H9 (cell line): ENCODE measurements at regions not wholly inside any gene's neighbourhood (a gene's known extent, or its start where the extent isn't known, plus 50 kb on each side); places are given as distances from the start of the nearest gene placed in this dataset.

ENCODE experiments used
- DNase-seq: peaks from one replicate; pipeline ENCODE4 v3.0.0-alpha.2; 2017
- H2AFZ ChIP-seq: one replicate; pipeline ENCODE4 v1.6.1; 2013; ENCODE audit warnings: mild to moderate bottlenecking, low read length, control low read depth, moderate library complexity
- H2AK5ac ChIP-seq: 2 replicates; pipeline ENCODE4 v1.6.1; 2013; ENCODE audit warnings: low read length, control low read depth, mixed read lengths; ENCODE audit not compliant: insufficient read length
- H2BK120ac ChIP-seq: one replicate; pipeline ENCODE4 v1.6.1; 2013; ENCODE audit warnings: low read depth, mild to moderate bottlenecking, low read length, control low read depth, inconsistent platforms; ENCODE audit not compliant: poor library complexity, severe bottlenecking
- H2BK12ac ChIP-seq: 2 replicates; pipeline ENCODE4 v1.6.1; 2013; ENCODE audit warnings: low read length, control low read depth, mixed read lengths, low read depth; ENCODE audit not compliant: insufficient read length
- H2BK15ac ChIP-seq: 2 replicates; pipeline ENCODE4 v1.6.1; 2013; ENCODE audit warnings: low read depth, low read length, control low read depth
- H2BK20ac ChIP-seq: one replicate; pipeline ENCODE4 v1.6.1; 2013; ENCODE audit warnings: low read depth, mild to moderate bottlenecking, low read length, control low read depth, inconsistent platforms; ENCODE audit not compliant: poor library complexity, severe bottlenecking
- H2BK5ac ChIP-seq: 2 replicates; pipeline ENCODE4 v1.6.1; 2013; ENCODE audit warnings: low read length, control low read depth, mixed read lengths; ENCODE audit not compliant: insufficient read length
- H3K14ac ChIP-seq: 2 replicates; pipeline ENCODE4 v1.6.1; 2013; ENCODE audit warnings: low read length, control low read depth; ENCODE audit not compliant: insufficient read depth
- H3K18ac ChIP-seq: 2 replicates; pipeline ENCODE4 v1.6.1; 2013; ENCODE audit warnings: low read depth, mild to moderate bottlenecking, mixed read lengths, low read length, control low read depth; ENCODE audit not compliant: insufficient read length
- H3K23ac ChIP-seq: 2 replicates; pipeline ENCODE4 v1.6.1; 2013; ENCODE audit warnings: low read length, control low read depth, mixed read lengths, low read depth; ENCODE audit not compliant: insufficient read length
- H3K23me2 ChIP-seq: 2 replicates; pipeline ENCODE4 v1.6.1; 2013; ENCODE audit warnings: low read depth, mild to moderate bottlenecking, mixed read lengths, low read length, control low read depth; ENCODE audit not compliant: insufficient read length, poor library complexity, severe bottlenecking
- H3K27ac ChIP-seq: 2 replicates; pipeline ENCODE4 v1.5.1; 2013; ENCODE audit warnings: low read length, control low read depth, mixed read lengths, low read depth; ENCODE audit not compliant: insufficient read length
- H3K27me3 ChIP-seq: 2 replicates; pipeline ENCODE4 v1.6.1; 2013; ENCODE audit warnings: low read length, control low read depth, inconsistent platforms; ENCODE audit not compliant: insufficient read depth
- H3K4ac ChIP-seq: 2 replicates; pipeline ENCODE4 v1.6.1; 2013; ENCODE audit warnings: low read depth, mild to moderate bottlenecking, control low read depth, inconsistent platforms, low read length, moderate library complexity
- H3K4me1 ChIP-seq: 2 replicates; pipeline ENCODE4 v1.6.1; 2013; ENCODE audit warnings: low read length, control low read depth, inconsistent platforms; ENCODE audit not compliant: insufficient read depth
- H3K4me2 ChIP-seq: 2 replicates; pipeline ENCODE4 v1.6.1; 2013; ENCODE audit warnings: low read length, control low read depth, mixed read lengths; ENCODE audit not compliant: insufficient read length, insufficient read depth
- H3K56ac ChIP-seq: 2 replicates; pipeline ENCODE4 v1.6.1; 2013; ENCODE audit warnings: low read depth, mild to moderate bottlenecking, mixed read lengths, low read length, control low read depth; ENCODE audit not compliant: insufficient read length
- H3K79me1 ChIP-seq: 2 replicates; pipeline ENCODE4 v1.6.1; 2013; ENCODE audit warnings: low read depth, mild to moderate bottlenecking, moderate library complexity, low read length, control low read depth, inconsistent platforms; ENCODE audit not compliant: insufficient read depth, poor library complexity, severe bottlenecking
- H3K79me2 ChIP-seq: 2 replicates; pipeline ENCODE4 v1.6.1; 2013; ENCODE audit warnings: low read length, control low read depth, inconsistent platforms; ENCODE audit not compliant: insufficient read depth
- H3K9ac ChIP-seq: 2 replicates; pipeline ENCODE4 v1.6.1; 2013; ENCODE audit warnings: low read length, control low read depth, mixed read lengths; ENCODE audit not compliant: insufficient read length; ENCODE audit errors: extremely low read depth
- H3K9me3 ChIP-seq: one replicate; pipeline ENCODE4 v1.6.1; 2013; ENCODE audit warnings: low read depth, low read length, inconsistent platforms; ENCODE audit not compliant: control insufficient read depth
- H3T11ph ChIP-seq: one replicate; pipeline ENCODE4 v1.6.1; 2013; ENCODE audit warnings: mild to moderate bottlenecking, low read length, control low read depth, inconsistent platforms
- H4K20me1 ChIP-seq: one replicate; pipeline ENCODE4 v1.6.1; 2013; ENCODE audit not compliant: control insufficient read depth, insufficient read length, insufficient read depth
- H4K5ac ChIP-seq: 2 replicates; pipeline ENCODE4 v1.6.1; 2013; ENCODE audit warnings: low read depth, mild to moderate bottlenecking, mixed read lengths, low read length, control low read depth; ENCODE audit not compliant: insufficient read length
- H4K8ac ChIP-seq: replicated peaks from 2 replicates; pipeline ENCODE4 v1.6.1; 2013; ENCODE audit warnings: low read length, control low read depth, mixed read lengths, low read depth; ENCODE audit not compliant: insufficient read length
- H4K91ac ChIP-seq: 2 replicates; pipeline ENCODE4 v1.6.1; 2013; ENCODE audit warnings: low read depth, mild to moderate bottlenecking, moderate library complexity, mixed read lengths, low read length, control low read depth; ENCODE audit not compliant: insufficient read length
- H3K27ac Mint-ChIP-seq, 3 experiments: 2 replicates in 2 of 3; 3 replicates in 1 of 3; pipeline ENCODE4 v1.8.0; 2020 to 2021; ENCODE audit warnings: mixed read lengths in 3 of 3, mild to moderate bottlenecking in 1 of 3, moderate library complexity in 1 of 3
- H3K27me3 Mint-ChIP-seq: 2 replicates; pipeline ENCODE4 v1.8.0; 2021; ENCODE audit warnings: low read depth, mild to moderate bottlenecking, moderate library complexity, mixed read lengths
- H3K36me3 Mint-ChIP-seq, 3 experiments: 2 replicates in 2 of 3; 3 replicates in 1 of 3; pipeline ENCODE4 v1.8.0; 2020 to 2021; ENCODE audit warnings: low read depth in 3 of 3, mixed read lengths in 3 of 3; ENCODE audit not compliant: insufficient read depth in 1 of 3
- H3K4me1 Mint-ChIP-seq, 2 experiments: 2 replicates each; pipeline ENCODE4 v1.8.0; 2020; ENCODE audit warnings: mixed read lengths in 2 of 2
- H3K4me3 Mint-ChIP-seq, 2 experiments: 2 replicates in 1 of 2; 3 replicates in 1 of 2; pipeline ENCODE4 v1.8.0; 2020 to 2021; ENCODE audit warnings: mild to moderate bottlenecking in 2 of 2, mixed read lengths in 2 of 2, moderate library complexity in 1 of 2
- H3K9me3 Mint-ChIP-seq, 2 experiments: 2 replicates in 1 of 2; 3 replicates in 1 of 2; pipeline ENCODE4 v1.8.0; 2020; ENCODE audit warnings: mild to moderate bottlenecking in 2 of 2, mixed read lengths in 2 of 2, moderate library complexity in 1 of 2
- CTCF ChIP-seq: fragments of 200-600 bp; sonication (generic); conservative IDR thresholded peaks from 3 replicates; pipeline ENCODE4 v1.8.0; 2021; ENCODE audit warnings: antibody characterized with exemption, mild to moderate bottlenecking
- WGBS: extraction: QIAGEN DNeasy Blood & Tissue Kit; methylation state at CpG from one replicate; pipeline ENCODE4 v1.1.7; 2013; ENCODE audit warnings: missing lambda C conversion rate, low lambda C conversion rate, mixed read lengths; ENCODE audit not compliant: insufficient read length; ENCODE audit errors: extremely low coverage; 5-methylcytosine and 5-hydroxymethylcytosine counted together

GRCh38 chr1:188466539-188466938, 1637.8 kb downstream of the PLA2G4A start:
- H3K79me2 ChIP-seq, result no peaks in the 10 kb centered on the region
- H3K14ac ChIP-seq, result no peak overlapping the region
- no peaks in the 10 kb centered on the region for H3K36me3 Mint-ChIP-seq
- H2BK5ac ChIP-seq, result no peak overlapping the region
- no peak overlapping the region for H3K27ac Mint-ChIP-seq
- H3K27ac ChIP-seq, result no peak overlapping the region
- H3K4ac ChIP-seq, result no peak overlapping the region
- H4K91ac ChIP-seq, result no peak overlapping the region
- no peak overlapping the region for H2BK20ac ChIP-seq
- no peaks in the 10 kb centered on the region for H4K20me1 ChIP-seq
- no peak overlapping the region for H4K5ac ChIP-seq
- H3K9ac ChIP-seq, result no peak overlapping the region
- no peaks in the 10 kb centered on the region for H3K79me1 ChIP-seq
- H3K9me3 ChIP-seq, result no peaks in the 10 kb centered on the region
- H2AFZ ChIP-seq, result no peak overlapping the region
- no peak overlapping the region for H3T11ph ChIP-seq
- no peak overlapping the region for H3K4me3 Mint-ChIP-seq
- H3K27me3 Mint-ChIP-seq, result no peaks in the 10 kb centered on the region
- H3K4me1 Mint-ChIP-seq, result no peaks in the 10 kb centered on the region
- H2BK120ac ChIP-seq, result no peak overlapping the region
- TF ChIP-seq CTCF, result no peak
- no peaks in the 10 kb centered on the region for H3K23me2 ChIP-seq
- no peak overlapping the region for H3K23ac ChIP-seq
- no peaks in the 10 kb centered on the region for H3K27me3 ChIP-seq
- H3K4me2 ChIP-seq, result no peak overlapping the region
- no peak overlapping the region for H2BK12ac ChIP-seq
- H3K56ac ChIP-seq, result no peak overlapping the region
- H3K4me1 ChIP-seq, result no peaks in the 10 kb centered on the region
- no peak overlapping the region for H4K8ac ChIP-seq
- no peak overlapping the region for H2BK15ac ChIP-seq
- H3K9me3 Mint-ChIP-seq, result no peaks in the 10 kb centered on the region
- no peak overlapping the region for H2AK5ac ChIP-seq
- no CpG with 5 or more reads among the region's 4 CpGs for WGBS
- no peak for DNase-seq
- H3K18ac ChIP-seq, result no peak overlapping the region
